Germinal center (tissue), 1 donor: ENCODE measurements at regions not wholly inside any gene's neighbourhood (a gene's known extent, or its start where the extent isn't known, plus 50 kb on each side); places are given as distances from the start of the nearest gene placed in this dataset.

Experiments
- DNase-seq: peaks from one replicate; pipeline ENCODE4 v3.0.0; 2012; ENCODE audit warnings: mixed read lengths, low spot score

- no peak for DNase-seq
Measured at GRCh38 chr3:82940124-82940523, 1178.7 kb upstream of the GBE1 start.

- no peak for DNase-seq
Measured at GRCh38 chr3:82939491-82940097, 1178.1 kb upstream of the GBE1 start.

GRCh38 chr3:82938821-82939328, 1177.4 kb upstream of the GBE1 start:
- DNase-seq, result no peak

GRCh38 chr3:82927309-82928253, 1166.1 kb upstream of the GBE1 start:
- DNase-seq, result no peak

- no peak for DNase-seq
Measured at GRCh38 chr3:82891028-82891427, 1129.6 kb upstream of the GBE1 start.

GRCh38 chr3:82883072-82883471, 1121.6 kb upstream of the GBE1 start:
- DNase-seq, result no peak

GRCh38 chr3:82875401-82875800, 1114.0 kb upstream of the GBE1 start:
- no peak for DNase-seq

- DNase-seq, result no peak
Measured at GRCh38 chr3:82839871-82840270, 1078.4 kb upstream of the GBE1 start.

GRCh38 chr3:82834098-82834497, 1072.7 kb upstream of the GBE1 start:
- no peak for DNase-seq

- DNase-seq, result no peak
Measured at GRCh38 chr3:82824491-82824890, 1063.0 kb upstream of the GBE1 start.

- no peak for DNase-seq
Measured at GRCh38 chr3:82816086-82816485, 1054.6 kb upstream of the GBE1 start.

GRCh38 chr3:82815417-82816058, 1054.1 kb upstream of the GBE1 start:
- no peak for DNase-seq

GRCh38 chr3:82814660-82815059, 1053.2 kb upstream of the GBE1 start:
- no peak for DNase-seq

- DNase-seq, result no peak
Measured at GRCh38 chr3:82807781-82808180, 1046.3 kb upstream of the GBE1 start.

- no peak for DNase-seq
Measured at GRCh38 chr3:82802501-82802900, 1041.1 kb upstream of the GBE1 start.

- DNase-seq, result no peak
Measured at GRCh38 chr3:82800248-82800647, 1038.8 kb upstream of the GBE1 start.

- DNase-seq, result no peak
Measured at GRCh38 chr3:82796765-82797164, 1035.3 kb upstream of the GBE1 start.

- DNase-seq, result no peak
Measured at GRCh38 chr3:82791241-82791640, 1029.8 kb upstream of the GBE1 start.

- no peak for DNase-seq
Measured at GRCh38 chr3:82790307-82791097, 1029.1 kb upstream of the GBE1 start.

- no peak for DNase-seq
Measured at GRCh38 chr3:82783194-82783593, 1021.7 kb upstream of the GBE1 start.

GRCh38 chr3:82773207-82773606, 1011.8 kb upstream of the GBE1 start:
- no peak for DNase-seq

GRCh38 chr3:82764521-82764920, 1003.1 kb upstream of the GBE1 start:
- no peak for DNase-seq
